ENCODE measurements at regions not wholly inside any gene's neighbourhood (a gene's known extent, or its start where the extent isn't known, plus 50 kb on each side); places are given as distances from the start of the nearest gene placed in this dataset.

GRCh38 chr2:181832015-181832414 lies 59.5 kb upstream of the ITPRID2 start:
- Histone ChIP-seq H3K4me3 (no peak overlapping the region), H3K9me3 (no peaks in the 10 kb centered on the region), H3K27me3 (no peaks in the 10 kb centered on the region), H3K36me3 (no peaks in the 10 kb centered on the region), H3K4me1 (no peaks in the 10 kb centered on the region), H3K27ac (no peak overlapping the region)
- TF ChIP-seq POLR2A (IDR thresholded peaks at IDR 0.05) (no peak), CTCF (IDR thresholded peaks at IDR 0.05) (no peak)
- DNase-seq: no peak

GRCh38 chr2:181836583-181836982 lies 54.9 kb upstream of the ITPRID2 start:
- Histone ChIP-seq H3K27ac (no peak overlapping the region), H3K27me3 (no peaks in the 10 kb centered on the region), H3K4me1 (no peaks in the 10 kb centered on the region), H3K9me3 (no peaks in the 10 kb centered on the region), H3K4me3 (no peak overlapping the region), H3K36me3 (no peaks in the 10 kb centered on the region)
- no peak for DNase-seq
- TF ChIP-seq CTCF (IDR thresholded peaks at IDR 0.05) (no peak), POLR2A (IDR thresholded peaks at IDR 0.05) (no peak)

DNA sequence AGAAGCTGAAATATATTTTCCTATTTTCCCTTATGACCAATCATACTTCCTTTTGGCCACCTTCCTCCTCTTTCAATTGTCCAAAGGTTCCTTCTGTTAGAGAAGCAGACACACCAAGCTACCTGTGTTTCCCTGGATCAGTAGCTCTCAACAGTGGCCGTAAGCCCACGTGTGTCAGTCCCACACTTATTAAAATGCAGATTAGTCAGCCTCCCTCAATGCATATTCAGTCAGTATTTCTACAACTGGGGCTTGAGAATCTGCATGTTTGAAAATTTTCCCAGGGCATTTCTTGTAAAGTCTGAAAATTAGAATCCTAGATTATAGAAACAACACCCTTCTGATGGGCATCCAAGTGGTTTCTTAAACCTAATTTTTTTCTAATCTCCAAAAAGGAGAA lies 54.0 kb upstream of the ITPRID2 start:
- H3K36me3 ChIP-seq: no peaks in the 10 kb centered on the region
- no peak overlapping the region for H3K4me3 ChIP-seq
- no peaks in the 10 kb centered on the region for H3K27me3 ChIP-seq
- no peak for DNase-seq
- no peaks in the 10 kb centered on the region for H3K4me1 ChIP-seq
- H3K27ac ChIP-seq: no peak overlapping the region
- H3K9me3 ChIP-seq: no peaks in the 10 kb centered on the region
- TF ChIP-seq CTCF (IDR thresholded peaks at IDR 0.05) (no peak), POLR2A (IDR thresholded peaks at IDR 0.05) (no peak)

DNA sequence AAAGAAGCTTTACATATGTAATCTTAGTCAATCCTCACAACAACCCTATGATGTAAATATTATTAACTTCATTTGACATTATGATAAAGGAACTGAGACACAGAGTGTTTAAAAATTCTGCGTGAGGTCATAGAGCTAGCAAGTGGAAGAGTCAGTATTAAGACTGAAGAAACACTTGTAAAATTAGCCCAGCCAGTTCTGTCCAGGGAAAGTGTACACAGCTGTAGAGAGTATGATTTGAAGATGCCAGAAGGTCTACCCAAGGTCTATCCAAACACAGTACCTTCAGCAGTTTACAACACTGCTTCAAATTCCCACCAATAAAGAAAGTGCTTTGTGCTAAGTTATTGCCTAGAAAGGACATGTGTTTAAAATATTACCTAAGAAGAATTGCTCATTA lies 51.7 kb upstream of the ITPRID2 start:
- Histone ChIP-seq H3K4me3 (no peak overlapping the region), H3K27ac (no peak overlapping the region), H3K4me1 (no peaks in the 10 kb centered on the region), H3K9me3 (no peaks in the 10 kb centered on the region), H3K36me3 (no peaks in the 10 kb centered on the region), H3K27me3 (no peaks in the 10 kb centered on the region)
- TF ChIP-seq CTCF (IDR thresholded peaks at IDR 0.05) (no peak), POLR2A (IDR thresholded peaks at IDR 0.05) (no peak)
- no peak for DNase-seq

DNA sequence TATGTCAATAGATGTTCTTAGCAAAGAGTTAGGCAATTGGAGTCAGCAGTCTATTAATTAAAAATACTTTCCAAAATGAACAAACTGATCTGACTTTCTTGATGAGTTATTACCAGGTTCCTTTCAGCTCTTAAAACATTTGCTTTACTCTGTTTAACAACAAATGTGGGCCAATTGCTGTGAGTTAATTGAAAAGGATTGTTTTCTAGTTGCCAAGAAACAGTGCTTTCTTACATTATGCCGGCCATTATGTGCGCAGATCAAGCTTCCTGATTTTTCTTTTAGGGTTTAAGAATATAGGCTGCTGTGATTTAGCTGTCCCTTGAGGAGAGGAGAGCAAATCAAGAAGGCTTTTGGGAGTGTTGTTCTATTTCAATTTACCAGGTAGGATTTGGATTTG lies 50.5 kb upstream of the ITPRID2 start:
- TF ChIP-seq CTCF (IDR thresholded peaks at IDR 0.05) (no peak), POLR2A (IDR thresholded peaks at IDR 0.05) (no peak)
- no peaks in the 10 kb centered on the region for H3K36me3 ChIP-seq
- no peak for DNase-seq
- H3K4me3 ChIP-seq: no peak overlapping the region
- no peaks in the 10 kb centered on the region for H3K27me3 ChIP-seq
- H3K9me3 ChIP-seq: no peaks in the 10 kb centered on the region
- no peak overlapping the region for H3K27ac ChIP-seq
- no peaks in the 10 kb centered on the region for H3K4me1 ChIP-seq

Small RNA genes in the stretch of these regions (small RNA-seq; reads per million reads assigned to genes)
- 0 reads per million in 2 donors for gene RNU6ATAC19P
